Neutrophil (primary cell): ENCODE measurements at regions not wholly inside any gene's neighbourhood (a gene's known extent, or its start where the extent isn't known, plus 50 kb on each side); places are given as distances from the start of the nearest gene placed in this dataset.
"Not testable (repeated sequence)": the region's sequence is repeated elsewhere in the genome, so short reads cannot be mapped to it uniquely, and the experiment has no call there.

Experiments
- H3K27ac ChIP-seq: fragments of 200-600 bp; sonication (generic); 2 replicates; pipeline ENCODE4 v1.5.1; 2016; ENCODE audit warnings: mild to moderate bottlenecking, moderate library complexity
- H3K27me3 ChIP-seq: fragments of 200-600 bp; sonication (generic); 2 replicates; pipeline ENCODE4 v1.6.0; 2016; ENCODE audit warnings: mild to moderate bottlenecking
- H3K36me3 ChIP-seq: fragments of 200-600 bp; sonication (generic); 2 replicates; pipeline ENCODE4 v1.5.1; 2017
- H3K4me1 ChIP-seq, 2 experiments: fragments of 200-600 bp in 1 of 2; sonication (generic) in 1 of 2; 1 replicate in 1 of 2; 2 replicates in 1 of 2; pipeline versions ENCODE4 v1.5.1 to v1.6.1; 2013 to 2016; ENCODE audit warnings: low read depth in 1 of 2, low read length in 1 of 2, mild to moderate bottlenecking in 1 of 2, moderate library complexity in 1 of 2; ENCODE audit not compliant: control insufficient read depth in 1 of 2, insufficient read depth in 1 of 2
- H3K4me3 ChIP-seq, 2 experiments: fragments of 200-600 bp in 1 of 2; sonication (generic) in 1 of 2; 1 replicate in 1 of 2; 2 replicates in 1 of 2; pipeline ENCODE4 v1.5.1; 2013 to 2016; ENCODE audit warnings: low read depth in 1 of 2, low read length in 1 of 2, mild to moderate bottlenecking in 1 of 2, moderate library complexity in 1 of 2
- H3K9me3 ChIP-seq: fragments of 200-600 bp; sonication (generic); 2 replicates; pipeline ENCODE4 v1.5.1; 2016
- TF ChIP-seq, protein P1 (sequence below): fragments of 200-600 bp; sonication (generic); IDR thresholded peaks from 2 replicates; pipeline ENCODE4 v1.5.1; 2016; ENCODE audit warnings: antibody characterized with exemption

DNA sequence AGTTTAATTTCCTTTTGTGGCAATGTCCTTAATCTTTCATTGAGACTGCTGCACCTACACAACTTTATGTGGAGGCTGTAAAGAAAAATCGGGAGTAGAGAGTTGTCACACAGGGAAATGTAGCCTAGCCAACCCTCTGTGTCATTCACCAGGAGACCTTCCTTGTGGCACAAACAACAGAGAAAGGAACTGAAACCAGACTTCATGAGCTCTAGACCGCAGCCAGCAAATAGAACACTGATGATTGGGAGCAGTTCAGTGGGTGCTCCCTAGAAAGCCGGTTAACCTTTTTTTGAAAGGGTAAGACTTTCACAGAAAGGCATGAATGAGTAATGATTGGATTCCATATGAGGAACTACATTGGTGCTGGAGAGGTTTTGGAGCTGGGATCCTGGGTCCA is 1752.4 kb upstream of the CELF4 start:
- no peaks in the 10 kb centered on the region for H3K9me3 ChIP-seq
- no peaks in the 10 kb centered on the region for H3K27me3 ChIP-seq
- TF ChIP-seq, protein P1, sequence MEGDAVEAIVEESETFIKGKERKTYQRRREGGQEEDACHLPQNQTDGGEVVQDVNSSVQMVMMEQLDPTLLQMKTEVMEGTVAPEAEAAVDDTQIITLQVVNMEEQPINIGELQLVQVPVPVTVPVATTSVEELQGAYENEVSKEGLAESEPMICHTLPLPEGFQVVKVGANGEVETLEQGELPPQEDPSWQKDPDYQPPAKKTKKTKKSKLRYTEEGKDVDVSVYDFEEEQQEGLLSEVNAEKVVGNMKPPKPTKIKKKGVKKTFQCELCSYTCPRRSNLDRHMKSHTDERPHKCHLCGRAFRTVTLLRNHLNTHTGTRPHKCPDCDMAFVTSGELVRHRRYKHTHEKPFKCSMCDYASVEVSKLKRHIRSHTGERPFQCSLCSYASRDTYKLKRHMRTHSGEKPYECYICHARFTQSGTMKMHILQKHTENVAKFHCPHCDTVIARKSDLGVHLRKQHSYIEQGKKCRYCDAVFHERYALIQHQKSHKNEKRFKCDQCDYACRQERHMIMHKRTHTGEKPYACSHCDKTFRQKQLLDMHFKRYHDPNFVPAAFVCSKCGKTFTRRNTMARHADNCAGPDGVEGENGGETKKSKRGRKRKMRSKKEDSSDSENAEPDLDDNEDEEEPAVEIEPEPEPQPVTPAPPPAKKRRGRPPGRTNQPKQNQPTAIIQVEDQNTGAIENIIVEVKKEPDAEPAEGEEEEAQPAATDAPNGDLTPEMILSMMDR, result no peak
- H3K4me3 ChIP-seq, result no peak overlapping the region
- H3K4me1 ChIP-seq, result no peaks in the 10 kb centered on the region
- H3K36me3 ChIP-seq, result no peaks in the 10 kb centered on the region
- H3K27ac ChIP-seq, result no peak overlapping the region

DNA sequence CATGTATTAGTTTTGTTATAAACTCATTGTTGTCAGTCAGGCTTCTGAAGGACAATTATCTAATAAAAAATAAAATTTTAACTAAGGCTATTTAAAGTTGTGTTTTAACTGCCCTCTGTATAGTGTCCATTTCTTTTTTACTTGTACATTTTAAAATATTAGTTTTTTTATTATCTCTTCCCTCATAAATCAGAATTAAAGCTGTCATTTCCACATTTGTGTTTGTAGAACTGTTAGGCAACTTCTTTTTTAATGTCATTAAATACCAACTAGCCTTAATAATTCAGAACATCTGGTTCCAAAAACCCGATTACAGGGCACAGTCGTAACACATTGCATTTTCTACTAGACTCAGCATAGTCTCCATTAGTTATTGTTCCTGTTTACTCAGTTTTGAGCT is 1749.0 kb upstream of the CELF4 start:
- H3K9me3 ChIP-seq, result no peaks in the 10 kb centered on the region
- H3K4me1 ChIP-seq, result no peaks in the 10 kb centered on the region
- H3K36me3 ChIP-seq, result no peaks in the 10 kb centered on the region
- TF ChIP-seq, protein P1, result no peak
- no peaks in the 10 kb centered on the region for H3K27me3 ChIP-seq
- H3K27ac ChIP-seq, result no peak overlapping the region
- no peak overlapping the region for H3K4me3 ChIP-seq

DNA sequence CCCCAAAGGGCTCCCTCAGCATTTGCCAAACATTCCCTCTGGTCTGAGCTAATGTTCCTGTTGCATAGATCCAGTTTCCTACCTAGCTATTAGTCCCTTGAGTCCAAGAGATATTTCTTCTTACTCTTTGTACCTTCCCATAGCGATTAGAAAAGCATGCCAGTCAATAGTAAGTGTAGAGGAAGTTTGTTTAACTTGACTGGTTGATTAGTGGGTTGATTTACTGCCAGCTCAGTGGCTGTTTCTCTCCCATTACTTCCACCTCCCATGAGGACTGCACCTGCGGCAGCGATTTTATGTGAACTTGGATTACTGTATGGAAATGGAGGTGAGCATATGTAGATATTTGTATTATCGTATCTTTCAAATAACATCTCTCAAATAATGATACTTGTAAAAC is 1748.4 kb upstream of the CELF4 start:
- Histone ChIP-seq H3K27me3 (no peaks in the 10 kb centered on the region), H3K27ac (no peak overlapping the region), H3K36me3 (no peaks in the 10 kb centered on the region), H3K4me1 (no peaks in the 10 kb centered on the region), H3K9me3 (peaks cover 3% of the 10 kb centered on the region), H3K4me3 (no peak overlapping the region)
- TF ChIP-seq, protein P1, result no peak

DNA sequence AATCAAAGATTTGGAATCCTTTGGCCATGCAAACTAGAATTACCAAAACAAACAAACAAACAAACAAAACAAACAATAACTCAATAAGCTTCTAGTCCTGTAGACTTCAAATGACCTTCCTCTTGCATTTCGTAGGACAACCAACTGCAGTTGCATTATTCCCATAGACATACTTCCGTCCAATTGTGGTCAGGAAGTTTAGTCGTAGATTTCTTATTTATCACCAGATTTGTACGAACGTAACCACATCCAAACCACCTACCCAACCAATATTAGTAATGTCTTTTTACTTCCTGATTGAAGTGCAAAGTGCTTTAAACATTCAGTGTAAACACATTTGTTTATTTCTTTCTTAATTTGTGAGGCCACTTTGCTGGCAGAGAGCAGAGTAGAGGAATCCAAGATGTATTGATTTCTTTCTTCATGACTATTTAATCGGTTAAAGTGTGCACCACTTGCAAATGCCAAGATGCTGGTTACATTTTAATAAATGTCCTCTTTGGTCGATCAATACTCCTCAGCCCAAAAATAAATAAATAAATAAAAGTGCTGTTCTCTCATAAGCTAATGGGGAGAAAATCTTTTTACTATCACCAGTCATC is 1745.6 kb upstream of the CELF4 start:
- no peaks in the 10 kb centered on the region for H3K27me3 ChIP-seq
- H3K4me3 ChIP-seq, result no peak overlapping the region

GRCh38 chr18:39308931-39309521 is 1743.4 kb upstream of the CELF4 start:
- H3K36me3 ChIP-seq, H3K4me1 ChIP-seq, H3K9me3 ChIP-seq, H3K4me3 ChIP-seq, H3K27me3 ChIP-seq, H3K27ac ChIP-seq: not testable (repeated sequence)

More for the DNA sequence above, 1745.6 kb upstream of the CELF4 start:
- Histone ChIP-seq H3K36me3 (no peaks in the 10 kb centered on the region), H3K9me3 (peaks cover 3% of the 10 kb centered on the region), H3K4me1 (no peaks in the 10 kb centered on the region), H3K27ac (no peak overlapping the region)
- TF ChIP-seq, protein P1, result no peak

- peaks cover 3% of the 10 kb centered on the region for H3K9me3 ChIP-seq
- no peak overlapping the region for H3K4me3 ChIP-seq
These were observed 1740.2 kb upstream of the CELF4 start for GRCh38 chr18:39305766-39306165.

More at GRCh38 chr18:39305766-39306165, 1740.2 kb upstream of the CELF4 start:
- TF ChIP-seq, protein P1, result no peak
- Histone ChIP-seq H3K4me1 (no peaks in the 10 kb centered on the region), H3K27ac (no peak overlapping the region), H3K36me3 (no peaks in the 10 kb centered on the region), H3K27me3 (no peaks in the 10 kb centered on the region)
